Panc1 (cell line): ENCODE measurements at regions not wholly inside any gene's neighbourhood (a gene's known extent, or its start where the extent isn't known, plus 50 kb on each side); places are given as distances from the start of the nearest gene placed in this dataset.

ENCODE experiments used
- CTCF ChIP-seq: fragments of 450-650 bp; IDR thresholded peaks from 2 replicates; pipeline ENCODE4 v1.5.1; 2017; ENCODE audit warnings: mild to moderate bottlenecking
- POLR2AphosphoS5 ChIP-seq: IDR thresholded peaks from 2 replicates; pipeline ENCODE4 v1.6.1; 2012; ENCODE audit warnings: mild to moderate bottlenecking, low read depth, low read length, moderate library complexity

DNA sequence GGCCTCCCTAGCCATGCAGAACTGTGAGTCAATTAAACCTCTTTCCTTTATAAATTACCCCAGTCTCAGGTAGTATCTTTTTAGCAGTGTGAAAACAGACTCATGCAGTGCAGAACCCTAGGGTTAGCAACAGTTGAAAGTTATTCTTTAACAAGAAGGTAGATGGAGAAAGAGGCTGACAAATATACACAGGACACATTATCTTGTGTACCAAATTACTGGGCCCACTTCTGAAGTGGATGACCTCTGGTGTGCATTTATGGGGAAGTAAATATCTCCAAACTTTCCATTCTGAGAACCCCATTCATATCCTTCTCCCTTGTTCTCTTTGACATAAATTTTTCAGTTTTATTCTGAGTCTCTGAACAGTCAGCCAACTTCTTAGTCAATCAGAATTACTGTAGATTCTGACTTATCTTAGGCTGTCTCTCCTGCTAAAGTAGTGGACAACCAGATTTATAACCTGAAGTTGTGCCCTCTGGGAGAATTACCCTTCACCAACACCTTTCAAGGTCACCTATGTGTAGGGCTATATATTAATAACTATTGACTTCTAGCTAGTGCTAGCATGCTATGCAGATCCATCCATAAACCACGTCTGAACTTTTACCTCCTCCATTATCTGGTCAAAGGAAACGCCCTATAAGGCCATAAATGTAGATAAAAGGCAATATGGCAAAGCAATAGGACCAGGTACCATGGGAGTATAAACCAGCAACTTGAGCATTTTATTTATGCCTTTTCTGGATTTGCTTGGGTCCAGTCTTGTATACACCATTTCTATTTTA, 72.5 kb upstream of the TAB3 start:
- TF ChIP-seq CTCF = no peak
- no peak for TF ChIP-seq POLR2AphosphoS5
